NCI-H524 treated with DMSO at 0.1 percent for 48 hours (cell line): ENCODE measurements at regions not wholly inside any gene's neighbourhood (a gene's known extent, or its start where the extent isn't known, plus 50 kb on each side); places are given as distances from the start of the nearest gene placed in this dataset.
"Not testable (repeated sequence)": the region's sequence is repeated elsewhere in the genome, so short reads cannot be mapped to it uniquely, and the experiment has no call there.

ENCODE experiments used
- DNase-seq: peaks from one replicate; lab custom pipeline; 2025; lab: John Stamatoyannopoulos, UW

DNA sequence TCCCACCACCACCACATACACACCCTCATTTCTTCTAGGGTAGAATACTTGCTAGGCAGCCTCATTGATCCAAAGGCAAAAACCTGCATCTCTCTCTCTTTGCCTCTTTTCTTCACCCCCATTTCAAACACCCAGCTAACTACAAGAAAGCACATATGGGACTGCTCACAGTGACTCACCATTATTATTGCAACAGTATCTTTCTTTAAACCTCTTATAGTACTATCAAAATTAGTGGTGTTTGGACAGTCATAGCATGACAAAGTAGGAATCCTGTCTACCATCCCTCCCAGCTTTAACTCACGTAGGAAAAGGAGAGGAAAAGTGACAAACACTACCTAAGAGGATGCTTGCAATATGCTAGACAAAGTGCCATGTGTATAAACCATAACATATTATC lies 422.5 kb upstream of the CRIM1 start:
- DNase-seq: no peak

DNA sequence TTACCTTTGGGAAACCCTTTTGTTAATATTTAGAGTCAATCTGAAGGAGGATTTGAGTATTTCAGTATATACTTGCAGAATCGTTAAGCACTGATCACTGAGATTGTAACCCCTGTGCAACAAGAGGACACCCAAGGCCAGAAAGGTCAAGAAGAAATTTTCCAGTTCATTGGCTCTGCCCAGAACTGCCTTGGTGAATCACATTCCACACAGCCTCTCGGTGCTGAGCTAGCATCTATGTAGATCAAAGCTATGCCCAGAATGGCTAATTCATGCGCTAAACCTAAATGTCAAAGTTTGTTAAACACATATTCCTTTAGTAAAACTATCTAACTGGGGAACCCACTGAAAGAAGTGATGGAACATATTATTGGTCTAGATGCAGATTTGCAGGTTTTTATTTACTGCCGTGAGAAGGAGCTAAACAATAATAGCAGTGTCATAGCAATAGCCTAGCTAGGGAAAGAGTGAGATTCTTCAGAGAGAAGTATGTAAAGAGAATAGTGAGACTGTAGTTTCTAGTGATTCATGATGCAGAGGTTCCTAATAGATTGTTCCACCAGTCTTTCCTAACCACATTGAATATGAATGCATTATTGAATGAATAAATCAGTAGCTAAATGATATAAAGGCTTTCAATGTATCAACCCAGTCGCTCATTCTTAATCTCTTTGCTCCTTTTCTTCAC lies 423.2 kb upstream of the CRIM1 start:
- no peak for DNase-seq

DNA sequence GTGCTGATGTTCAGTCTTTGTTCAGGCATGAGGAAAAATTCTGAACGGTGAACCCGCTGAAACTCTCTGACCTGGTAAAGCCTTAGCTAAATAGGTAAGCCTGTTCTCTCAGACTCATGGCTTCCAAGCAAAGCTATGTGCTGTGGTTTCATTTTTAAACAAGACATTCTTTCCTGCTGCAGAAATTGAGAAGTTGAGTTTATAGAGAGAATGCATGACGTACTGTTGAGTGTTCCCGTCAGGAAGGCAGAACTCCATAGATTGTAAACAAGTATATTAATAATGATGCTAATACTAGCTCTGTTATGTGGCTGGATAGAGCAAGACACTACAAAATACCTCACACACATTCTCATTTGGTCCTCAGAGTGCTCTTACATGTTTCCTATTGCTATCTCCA lies 424.0 kb upstream of the CRIM1 start:
- DNase-seq: no peak

DNA sequence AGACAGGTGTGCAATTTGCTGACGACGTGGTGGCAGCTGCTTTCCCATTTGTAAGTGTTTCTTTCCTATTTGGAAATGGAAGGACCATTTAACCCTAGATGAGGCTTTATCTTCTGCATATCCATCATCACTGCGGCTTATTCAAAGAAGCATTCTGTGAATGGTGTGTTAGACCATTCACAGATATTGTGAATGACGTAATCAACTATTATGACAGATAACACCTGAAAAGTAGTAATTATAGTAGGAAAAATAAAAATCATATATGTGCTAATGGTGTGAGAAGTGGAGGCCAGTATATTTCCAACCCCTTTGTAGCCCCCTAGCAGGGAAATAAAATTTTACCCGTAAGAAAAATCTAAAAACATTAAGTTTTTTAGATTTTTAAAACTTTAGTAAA lies 424.5 kb upstream of the CRIM1 start:
- no peak for DNase-seq

DNA sequence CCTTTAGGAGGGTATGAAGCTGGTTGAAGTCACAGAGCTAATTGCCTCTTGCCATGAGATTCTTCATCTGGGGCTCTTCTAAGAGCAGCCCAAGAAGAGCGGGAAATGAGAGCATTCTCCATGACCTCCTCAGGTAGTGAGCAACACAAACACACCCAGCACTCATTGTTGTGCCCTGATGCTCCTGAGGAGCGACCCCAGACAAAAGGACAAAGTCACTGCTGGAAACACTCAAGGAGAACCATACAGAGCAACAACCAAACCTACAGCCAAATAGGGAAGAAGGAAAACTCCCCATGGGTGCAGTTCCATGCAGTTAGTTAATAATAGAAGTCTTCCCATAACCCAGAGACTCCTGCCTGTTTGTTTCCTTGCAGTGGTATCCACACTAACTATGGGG lies 426.0 kb upstream of the CRIM1 start:
- no peak for DNase-seq

DNA sequence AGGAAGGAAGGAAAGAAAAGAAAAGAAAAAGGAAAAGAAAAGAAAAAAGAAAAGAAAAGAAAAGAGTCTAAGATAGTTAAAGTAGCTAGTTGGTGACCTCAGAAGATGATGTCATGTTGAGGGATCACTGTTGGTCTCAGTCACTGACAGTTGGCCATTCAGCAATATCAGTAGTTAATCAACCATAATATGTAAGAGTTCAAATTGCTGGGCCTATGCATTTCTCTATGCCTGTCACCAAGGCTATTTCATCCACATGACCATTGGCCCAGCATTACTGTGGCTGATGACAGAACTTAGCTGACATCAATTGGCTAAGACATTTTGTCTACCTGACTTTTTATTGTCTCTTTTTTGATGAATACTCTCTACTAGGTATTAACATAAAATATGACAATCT lies 435.5 kb upstream of the CRIM1 start:
- DNase-seq: no peak

DNA sequence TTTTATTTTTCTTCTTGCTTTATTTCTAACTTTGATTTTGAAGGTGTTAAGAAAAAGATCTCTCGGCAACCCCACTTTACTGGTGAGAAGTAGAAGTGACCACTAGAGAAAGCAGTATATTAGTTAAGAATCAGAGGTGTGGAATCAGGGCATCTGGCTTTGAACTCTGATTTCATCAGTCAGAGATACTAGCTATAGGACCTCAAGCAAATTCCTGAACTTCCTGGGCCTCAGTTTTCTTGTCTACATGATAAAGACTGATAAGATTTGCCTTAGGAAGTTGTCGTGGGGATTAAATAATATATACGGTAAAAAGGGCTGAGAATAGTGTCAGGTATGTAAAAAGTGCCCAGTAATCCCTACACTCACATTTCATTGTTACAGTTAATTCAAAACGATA lies 440.3 kb upstream of the CRIM1 start:
- DNase-seq: no peak

DNA sequence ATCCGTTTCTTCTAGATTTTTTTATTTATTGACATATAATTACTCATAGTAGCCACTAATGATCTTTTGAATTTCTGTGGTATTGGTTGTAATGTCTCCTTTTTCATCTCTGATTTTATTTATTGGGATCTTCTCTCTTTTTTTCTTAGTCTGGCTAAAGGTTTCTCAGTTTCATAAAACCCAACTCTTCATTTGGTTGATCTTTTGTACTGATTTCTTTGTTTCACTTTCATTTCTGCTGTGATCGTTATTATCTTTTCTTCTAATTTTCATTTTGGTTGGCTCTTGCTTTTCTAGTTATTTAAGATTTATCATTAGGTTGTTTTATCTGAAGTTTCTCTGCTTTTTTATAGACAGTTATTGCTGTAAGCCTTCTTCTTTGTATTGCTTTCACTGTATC lies 463.6 kb upstream of the CRIM1 start:
- DNase-seq: no peak

DNA sequence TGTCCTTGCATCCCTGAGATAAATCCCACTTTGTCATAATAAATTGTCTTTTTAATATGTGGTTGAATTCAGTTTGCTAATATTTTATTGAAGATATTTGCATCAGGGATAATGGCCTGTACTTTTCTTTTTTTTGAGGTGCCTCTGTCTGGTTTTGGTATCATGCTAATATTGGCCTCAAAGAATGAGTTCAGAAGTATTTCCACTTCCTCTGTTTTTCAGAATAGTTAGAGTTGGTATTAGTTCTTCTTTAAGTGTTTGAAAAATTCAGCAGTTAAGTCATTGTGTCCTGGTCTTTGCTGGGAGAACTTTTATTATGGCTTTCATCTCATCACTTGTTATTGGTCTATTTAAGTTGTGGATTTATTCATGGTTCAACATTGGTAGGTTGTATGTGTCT lies 464.1 kb upstream of the CRIM1 start:
- DNase-seq: no peak

DNA sequence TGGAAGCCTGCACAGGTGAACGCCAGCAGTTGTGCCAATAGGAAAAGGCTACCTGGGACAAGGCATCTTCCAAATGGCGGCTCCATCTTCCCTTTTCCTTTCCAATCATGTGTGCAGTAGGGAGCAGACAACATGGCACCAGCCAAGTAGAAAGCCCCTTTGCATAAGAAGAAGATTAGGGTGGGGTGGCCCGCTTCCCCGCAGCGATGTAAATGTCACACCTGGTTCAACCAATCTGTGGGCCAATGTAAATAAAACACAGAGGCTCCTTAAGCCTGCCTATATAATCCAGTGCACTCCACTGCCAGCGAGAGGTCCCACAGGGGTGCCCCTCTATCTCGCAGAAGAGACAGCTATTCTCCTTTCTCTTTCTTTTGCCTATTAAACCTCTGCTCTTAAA lies 468.4 kb upstream of the CRIM1 start:
- DNase-seq: no peak

DNA sequence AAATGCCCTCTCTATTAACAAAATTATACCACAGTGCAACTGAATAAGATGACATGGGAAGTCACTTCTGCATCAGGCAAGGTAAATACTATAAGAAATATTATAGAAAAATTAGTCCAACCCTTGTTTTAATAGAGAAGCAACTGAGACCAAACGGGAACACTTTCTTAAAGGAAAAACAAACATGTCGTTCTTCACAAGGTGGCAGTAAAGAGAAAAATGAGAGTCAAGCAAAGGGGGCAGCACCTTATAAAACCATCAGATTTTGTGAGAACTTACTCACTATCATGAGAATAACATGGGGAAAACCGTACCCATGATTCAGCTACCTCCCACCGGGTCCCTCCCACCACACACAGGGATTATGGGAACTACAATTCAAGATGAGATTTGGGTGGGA lies 481.7 kb upstream of the CRIM1 start:
- no peak for DNase-seq

DNA sequence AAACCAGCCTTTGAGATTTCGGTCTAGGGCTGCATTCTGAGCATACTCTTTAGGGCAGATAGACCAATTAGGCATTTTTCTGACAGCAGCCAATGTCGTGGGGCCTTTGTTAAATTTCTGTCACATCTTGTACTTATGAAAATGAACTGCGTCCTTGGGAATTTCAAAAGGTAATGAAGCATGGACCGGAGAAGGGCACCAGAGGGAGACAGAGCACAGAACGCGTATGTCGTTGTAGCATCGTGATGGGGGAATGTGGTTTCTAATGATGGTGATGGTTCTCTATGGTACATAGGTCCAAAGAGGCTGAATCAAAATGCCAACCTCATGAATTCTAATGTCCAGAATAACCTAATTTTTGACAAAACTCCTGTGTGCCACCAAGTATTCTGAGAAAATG lies 483.9 kb upstream of the CRIM1 start:
- DNase-seq: peak; percentile 23

DNA sequence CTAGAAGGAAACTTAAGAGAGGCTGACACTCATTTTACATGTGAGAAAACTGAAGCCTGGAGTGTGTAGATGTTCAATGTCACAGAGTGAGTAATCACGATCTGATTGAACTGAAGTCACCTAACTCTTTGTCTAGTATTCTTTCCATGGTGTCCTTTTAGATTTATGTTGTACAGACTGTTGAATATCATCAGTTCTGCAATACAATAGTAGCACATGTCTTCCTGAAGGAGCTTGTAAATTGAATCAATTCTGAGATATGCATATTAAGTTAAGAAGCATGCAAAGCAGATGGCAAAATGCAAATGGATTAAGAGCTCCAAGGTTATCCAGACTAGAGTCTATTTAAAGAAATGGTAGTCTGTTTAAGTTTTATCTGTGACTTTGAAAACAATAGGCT lies 484.9 kb upstream of the CRIM1 start:
- DNase-seq: no peak

DNA sequence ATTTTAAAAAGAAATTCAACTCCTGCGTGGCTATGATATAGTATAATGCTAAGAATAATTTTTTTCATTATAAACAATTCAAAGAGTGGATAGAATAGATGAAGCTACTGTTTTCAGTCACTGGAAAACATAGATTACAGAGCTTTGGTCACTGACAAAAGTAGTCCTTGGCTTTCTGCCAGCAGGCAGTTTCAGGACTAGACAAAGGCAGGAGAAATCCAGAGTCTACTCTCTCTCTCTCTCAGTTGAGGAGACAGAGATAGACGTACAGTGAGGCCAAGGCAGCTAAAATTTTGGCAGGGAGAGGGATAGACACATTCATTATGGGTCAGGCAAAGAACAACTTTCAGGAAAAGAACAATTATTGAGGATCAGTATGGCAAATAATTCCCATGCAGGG lies 491.4 kb upstream of the CRIM1 start:
- DNase-seq: no peak

DNA sequence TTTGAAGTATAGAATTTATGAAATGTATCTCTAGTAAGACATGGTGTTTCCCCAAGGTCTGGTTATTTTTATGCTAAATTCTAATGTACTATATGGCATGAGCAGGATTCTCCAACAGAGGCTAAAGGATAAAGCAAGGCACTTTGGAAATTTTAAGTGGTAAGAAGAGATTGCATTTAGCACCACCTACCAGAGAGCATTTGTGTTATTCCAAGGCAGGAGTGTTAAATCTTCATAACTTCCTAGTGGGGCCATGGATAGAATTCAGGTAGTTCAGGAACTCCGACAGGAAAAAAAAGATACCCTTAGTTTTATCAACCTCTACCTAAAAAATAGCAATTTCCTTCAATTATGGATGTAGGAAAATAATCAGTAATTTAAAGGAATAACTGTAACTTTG lies 497.4 kb upstream of the CRIM1 start:
- DNase-seq: no peak

DNA sequence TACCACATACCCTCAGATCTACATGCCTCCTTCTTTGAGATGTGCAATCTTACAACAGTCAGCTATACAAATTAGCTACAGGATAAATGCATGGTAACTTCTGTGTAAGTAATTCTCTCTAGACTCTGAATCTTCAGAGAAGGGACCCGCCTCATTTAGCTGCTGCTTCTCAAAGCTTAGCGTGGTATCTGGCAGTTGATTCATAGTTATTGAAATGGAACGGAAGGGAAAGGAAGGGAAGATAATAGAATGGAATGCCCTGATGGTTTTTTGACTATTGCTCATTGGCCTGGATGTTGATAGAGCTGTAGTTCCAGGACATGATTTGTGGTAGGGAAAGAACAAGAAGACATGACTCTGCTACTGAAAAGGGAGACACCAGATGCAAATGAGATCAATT lies 498.1 kb upstream of the CRIM1 start:
- DNase-seq: no peak

DNA sequence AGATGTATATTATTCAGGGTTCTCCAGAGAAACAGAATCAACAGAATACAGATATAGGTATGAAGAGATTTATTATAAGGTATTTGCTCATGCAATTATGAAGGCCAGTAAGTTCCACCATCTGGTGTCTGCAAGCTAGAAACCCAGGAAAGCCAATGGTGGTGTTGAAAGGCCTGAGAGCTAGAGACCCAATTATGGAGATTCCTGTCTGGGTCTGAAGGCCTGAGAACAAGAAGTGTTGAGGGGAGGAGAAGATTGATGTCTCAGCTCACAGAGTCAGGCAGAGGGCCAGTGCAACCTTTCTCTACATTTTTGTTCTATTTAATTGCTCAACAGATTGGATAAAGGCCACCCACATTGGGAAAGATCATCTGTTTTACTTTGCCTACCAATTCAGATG lies 524.2 kb upstream of the CRIM1 start:
- no peak for DNase-seq

DNA sequence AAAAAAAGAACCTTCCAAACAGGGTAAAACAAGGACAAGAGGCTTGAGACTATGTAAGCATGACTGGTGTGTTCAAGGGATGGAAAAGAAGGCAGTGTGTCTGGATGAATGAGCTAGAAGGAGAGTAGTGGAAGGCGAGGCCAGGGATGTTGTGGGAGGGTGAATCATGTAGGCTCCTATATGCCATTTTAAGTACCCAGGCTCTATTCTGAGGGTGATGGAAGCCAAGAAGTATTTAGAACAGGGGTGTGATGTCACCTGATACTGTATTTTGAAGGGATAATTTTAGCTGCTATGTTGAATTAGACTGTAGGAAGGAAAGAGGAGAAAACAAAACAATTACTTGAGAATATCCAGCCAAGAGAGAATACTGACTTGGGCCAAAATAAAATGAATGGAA lies 524.7 kb upstream of the CRIM1 start:
- no peak for DNase-seq

DNA sequence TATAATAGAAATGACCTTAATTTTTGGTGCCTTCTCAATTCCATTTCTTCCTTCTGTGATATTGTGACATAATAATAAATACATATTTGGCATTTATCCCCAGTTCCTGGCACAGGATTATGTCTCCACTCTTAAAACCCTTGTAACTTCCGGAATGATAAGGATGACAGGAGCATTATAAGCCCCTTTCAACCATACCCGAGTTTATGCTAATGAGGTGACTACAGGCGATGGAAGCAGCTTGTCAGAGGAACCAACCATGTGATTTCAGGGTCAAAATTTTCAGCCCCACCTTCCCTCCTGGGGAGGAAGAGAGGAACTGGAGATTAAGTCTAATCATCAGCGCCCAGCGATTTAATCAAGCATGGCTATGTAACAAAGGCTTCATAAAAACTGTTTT lies 528.5 kb upstream of the CRIM1 start:
- no peak for DNase-seq

DNA sequence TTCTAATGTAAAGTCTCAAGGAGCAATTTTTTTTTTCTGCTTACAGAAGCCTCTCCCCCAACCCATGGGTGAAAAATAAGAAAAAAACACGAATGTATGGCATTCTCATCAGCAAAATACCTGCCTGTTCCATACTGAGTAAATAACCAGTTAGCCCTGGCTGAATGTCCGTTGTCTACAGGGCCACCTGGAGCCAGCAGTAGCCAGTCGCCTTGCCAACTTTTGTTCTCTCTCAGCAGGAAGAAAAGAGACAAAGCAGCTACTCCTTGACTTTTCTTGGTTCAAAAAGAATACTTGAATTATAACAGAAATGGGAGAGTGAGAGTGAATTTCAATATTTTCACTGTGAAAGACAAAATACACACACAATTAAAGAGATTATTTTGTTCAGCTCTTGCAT lies 532.9 kb upstream of the CRIM1 start:
- no peak for DNase-seq

DNA sequence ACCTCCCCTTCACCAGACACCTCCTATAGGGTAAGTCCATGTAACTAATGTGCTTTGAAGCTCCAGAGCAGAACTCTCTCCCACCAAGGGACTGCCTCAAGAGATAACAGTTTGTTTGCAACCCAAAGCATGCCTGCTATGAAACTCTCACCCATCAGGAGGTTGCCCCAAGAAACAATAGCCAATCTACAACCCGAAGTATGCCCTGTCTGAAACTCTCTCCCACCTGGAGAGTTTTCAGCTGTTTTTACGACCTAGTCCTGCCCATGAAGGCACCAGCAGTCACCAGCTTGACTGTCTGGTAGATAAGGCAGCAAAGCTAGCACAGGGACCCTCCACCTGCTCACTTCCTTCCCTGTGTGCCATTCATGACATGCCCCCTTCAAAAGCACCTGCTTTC lies 533.9 kb upstream of the CRIM1 start:
- no peak for DNase-seq

DNA sequence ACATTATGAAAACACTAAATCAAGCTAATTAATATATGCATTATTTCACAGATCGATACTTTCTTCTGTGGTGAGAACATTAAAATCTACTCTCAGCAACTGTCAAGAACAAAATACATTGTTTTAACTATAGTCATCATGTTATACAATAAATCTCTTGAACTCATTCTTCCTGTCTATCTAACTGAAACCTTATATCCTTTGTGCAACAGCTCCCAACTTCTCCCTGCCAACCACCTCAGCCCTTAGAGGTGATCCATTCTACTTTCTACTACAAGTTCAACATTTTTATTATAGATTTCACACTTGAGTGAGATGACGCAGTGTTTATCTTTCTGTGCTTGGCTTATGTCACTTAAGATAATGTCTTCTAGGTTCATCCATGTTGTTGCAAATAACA lies 535.2 kb upstream of the CRIM1 start:
- no peak for DNase-seq

DNA sequence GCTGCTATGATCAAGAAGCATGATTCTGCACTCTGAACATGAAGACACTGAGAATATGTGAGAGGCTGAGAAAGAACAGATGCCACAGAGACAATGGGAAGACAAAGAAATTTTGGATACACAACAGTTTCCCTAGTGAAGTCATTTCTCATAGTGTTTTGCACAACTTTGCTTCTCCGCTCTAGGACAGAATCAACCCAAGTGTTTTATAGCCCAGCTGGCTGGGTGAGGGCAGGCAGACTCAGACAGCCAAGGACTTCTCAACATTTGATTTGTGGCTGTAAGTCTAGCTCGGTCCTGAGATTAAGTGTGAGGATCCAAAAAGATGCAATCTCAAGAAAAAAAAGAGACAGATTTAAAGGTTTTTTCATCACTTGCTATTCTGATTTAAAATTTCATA lies 536.5 kb upstream of the CRIM1 start:
- DNase-seq: no peak

DNA sequence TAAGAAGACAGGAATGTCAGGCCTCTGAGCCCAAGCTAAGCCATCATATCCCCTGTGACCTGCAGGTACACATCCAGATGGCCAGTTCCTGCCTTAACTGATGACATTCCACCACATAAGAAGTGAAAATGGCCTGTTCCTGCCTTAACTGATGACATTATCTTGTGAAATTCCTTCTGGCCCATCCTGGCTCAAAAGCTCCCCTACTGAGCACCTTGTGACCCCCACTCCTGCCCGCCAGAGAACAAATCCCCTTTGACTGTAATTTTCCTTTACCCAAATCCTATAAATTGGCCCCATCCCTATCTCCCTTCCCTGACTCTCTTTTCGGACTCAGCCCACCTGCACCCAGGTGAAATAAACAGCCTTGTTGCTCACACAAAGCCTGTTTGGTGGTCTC lies 537.2 kb upstream of the CRIM1 start:
- DNase-seq: not testable (repeated sequence)

DNA sequence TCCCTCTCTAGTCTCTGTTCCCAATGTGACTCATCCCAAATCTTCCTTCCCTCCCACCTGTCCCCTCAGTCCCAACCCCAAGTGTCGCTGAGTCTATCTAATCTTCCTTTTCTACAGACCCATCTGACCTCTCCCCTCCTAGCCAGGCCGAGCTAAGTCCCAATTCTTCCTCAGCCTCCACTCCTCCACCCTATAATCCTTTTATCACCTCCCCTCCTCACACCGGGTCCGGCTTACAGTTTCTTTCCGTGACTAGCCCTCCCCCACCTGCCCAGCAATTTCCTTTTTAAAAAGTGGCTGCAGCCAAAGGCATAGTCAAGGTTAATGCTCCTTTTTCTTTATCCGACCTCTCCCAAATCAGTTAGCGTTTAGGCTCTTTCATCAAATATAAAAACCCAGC lies 541.0 kb upstream of the CRIM1 start:
- DNase-seq: not testable (repeated sequence)
